DND-41 (cell line): ENCODE measurements at regions not wholly inside any gene's neighbourhood (a gene's known extent, or its start where the extent isn't known, plus 50 kb on each side); places are given as distances from the start of the nearest gene placed in this dataset.

Source experiments
- ATAC-seq: fragments of 200-7000 bp; cut with Tn5 transposase; 3 replicates; pipeline ENCODE4 v1.9.1; 2021; ENCODE audit warnings: low read depth; ENCODE audit not compliant: insufficient read depth
- DNase-seq: peaks from one replicate; pipeline ENCODE4 v3.0.0-alpha.2; 2020
- H2AFZ ChIP-seq: 2 replicates; pipeline ENCODE4 v1.6.0; 2012; ENCODE audit warnings: low read depth, low read length
- H3K27ac ChIP-seq: 2 replicates; pipeline ENCODE4 v1.5.1; 2012; ENCODE audit warnings: low read length, inconsistent platforms
- H3K27me3 ChIP-seq: fragments of 200-600 bp; sonication (generic); 2 replicates; pipeline ENCODE4 v1.6.0; 2012; ENCODE audit warnings: low read length, mild to moderate bottlenecking, inconsistent platforms; ENCODE audit not compliant: insufficient read depth, poor library complexity
- H3K36me3 ChIP-seq: 2 replicates; pipeline ENCODE4 v1.5.1; 2012; ENCODE audit warnings: low read length, inconsistent platforms; ENCODE audit not compliant: insufficient read depth
- H3K4me1 ChIP-seq: 2 replicates; pipeline ENCODE4 v1.5.1; 2012; ENCODE audit warnings: mild to moderate bottlenecking, low read length; ENCODE audit not compliant: insufficient read depth
- H3K4me2 ChIP-seq: 2 replicates; pipeline ENCODE4 v1.6.0; 2012; ENCODE audit warnings: mild to moderate bottlenecking, moderate library complexity, low read length, inconsistent platforms; ENCODE audit not compliant: insufficient read depth
- H3K4me3 ChIP-seq, 2 experiments: fragments of 200-600 bp in 1 of 2; shearing (Covaris generic) in 1 of 2; 2 replicates each; pipeline ENCODE4 v1.5.1; 2012 to 2016; ENCODE audit warnings: inconsistent platforms in 2 of 2, low read length in 2 of 2, mild to moderate bottlenecking in 2 of 2, low read depth in 1 of 2, moderate library complexity in 1 of 2
- H3K79me2 ChIP-seq: 2 replicates; pipeline ENCODE4 v1.6.0; 2012; ENCODE audit warnings: low read length, inconsistent platforms; ENCODE audit not compliant: insufficient read depth
- H3K9ac ChIP-seq: 2 replicates; pipeline ENCODE4 v1.6.0; 2012; ENCODE audit warnings: low read depth, mild to moderate bottlenecking, inconsistent platforms, low read length, moderate library complexity
- H3K9me3 ChIP-seq: 2 replicates; pipeline ENCODE4 v1.5.1; 2012; ENCODE audit warnings: low read length, moderate library complexity, mild to moderate bottlenecking, inconsistent platforms; ENCODE audit not compliant: insufficient read depth, severe bottlenecking
- H4K20me1 ChIP-seq: 2 replicates; pipeline ENCODE4 v1.6.0; 2012; ENCODE audit warnings: low read length; ENCODE audit not compliant: insufficient read depth
- EZH2 ChIP-seq: IDR thresholded peaks from 3 replicates; pipeline ENCODE4 v1.6.1; 2012; ENCODE audit warnings: borderline replicate concordance, low read depth, mild to moderate bottlenecking, moderate library complexity, low read length, inconsistent platforms; ENCODE audit not compliant: severe bottlenecking
- TF ChIP-seq, protein P1 (sequence below): IDR thresholded peaks from 2 replicates; pipeline ENCODE4 v1.5.1; 2012; ENCODE audit warnings: borderline replicate concordance, low read length, moderate library complexity, mild to moderate bottlenecking; ENCODE audit not compliant: poor library complexity, severe bottlenecking; ENCODE audit errors: extremely low read depth

DNA sequence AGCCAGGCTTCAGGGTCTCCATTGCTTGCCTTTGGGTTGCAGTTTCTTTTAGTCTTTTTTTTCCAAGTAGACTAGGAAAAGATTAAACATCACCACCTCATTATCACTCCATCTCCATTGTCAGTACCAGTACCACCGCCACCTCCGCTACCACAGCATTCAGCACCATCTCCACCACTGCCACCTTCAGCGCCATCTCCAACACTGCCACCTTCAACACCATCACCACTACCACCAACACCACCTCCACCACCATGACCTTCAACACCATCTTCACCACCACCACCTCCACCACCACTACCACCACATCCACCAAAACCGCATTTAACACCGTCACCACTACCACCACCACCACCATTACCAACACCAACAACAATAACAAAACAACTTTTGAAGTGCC, 141.5 kb upstream of the MPHOSPH6 start:
- no peak overlapping the region for H2AFZ ChIP-seq
- no peaks in the 10 kb centered on the region for H3K9me3 ChIP-seq
- H3K27me3 ChIP-seq = peaks cover 3% of the 10 kb centered on the region

DNA sequence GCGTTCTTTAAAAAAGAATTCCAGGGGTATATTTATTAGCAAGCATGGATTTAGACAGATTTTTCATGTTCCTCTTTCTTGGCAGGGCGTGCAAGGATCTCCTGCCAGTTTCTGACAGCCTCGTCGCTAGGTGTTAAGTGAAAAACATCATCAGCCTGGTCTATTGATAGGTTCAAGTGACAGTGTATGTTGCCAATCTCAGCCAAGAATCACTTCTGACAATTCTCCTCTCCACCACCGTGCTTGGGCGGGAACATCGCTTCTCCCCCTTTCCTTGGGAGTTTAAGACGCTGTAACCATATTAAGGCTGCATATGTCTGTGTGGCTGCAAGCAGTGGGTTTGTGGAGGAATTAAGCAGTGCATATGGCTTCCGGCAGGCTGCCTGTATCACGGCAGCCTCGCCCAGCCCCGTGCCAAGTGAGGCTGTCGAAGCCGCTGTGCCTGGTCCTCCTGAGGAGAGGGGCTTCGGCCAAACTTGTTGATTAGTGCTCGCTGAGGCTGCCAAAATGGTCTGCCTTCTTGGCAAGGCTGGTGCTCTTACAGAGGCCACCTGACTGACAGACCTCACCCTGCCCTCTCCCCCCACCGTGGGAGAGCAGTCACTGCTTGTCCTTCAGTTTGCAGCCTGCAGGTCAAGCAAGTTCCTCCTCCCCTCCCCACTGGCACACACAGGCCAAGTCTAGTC, 132.2 kb upstream of the MPHOSPH6 start:
- Histone ChIP-seq H2AFZ (no peak overlapping the region), H4K20me1 (no peaks in the 10 kb centered on the region), H3K4me1 (no peaks in the 10 kb centered on the region), H3K79me2 (no peaks in the 10 kb centered on the region), H3K9ac (no peak overlapping the region), H3K27me3 (peaks cover 6% of the 10 kb centered on the region), H3K4me3 (no peak overlapping the region), H3K9me3 (no peaks in the 10 kb centered on the region), H3K4me2 (no peak overlapping the region), H3K27ac (no peak overlapping the region), H3K36me3 (no peaks in the 10 kb centered on the region)
- TF ChIP-seq, protein P1, sequence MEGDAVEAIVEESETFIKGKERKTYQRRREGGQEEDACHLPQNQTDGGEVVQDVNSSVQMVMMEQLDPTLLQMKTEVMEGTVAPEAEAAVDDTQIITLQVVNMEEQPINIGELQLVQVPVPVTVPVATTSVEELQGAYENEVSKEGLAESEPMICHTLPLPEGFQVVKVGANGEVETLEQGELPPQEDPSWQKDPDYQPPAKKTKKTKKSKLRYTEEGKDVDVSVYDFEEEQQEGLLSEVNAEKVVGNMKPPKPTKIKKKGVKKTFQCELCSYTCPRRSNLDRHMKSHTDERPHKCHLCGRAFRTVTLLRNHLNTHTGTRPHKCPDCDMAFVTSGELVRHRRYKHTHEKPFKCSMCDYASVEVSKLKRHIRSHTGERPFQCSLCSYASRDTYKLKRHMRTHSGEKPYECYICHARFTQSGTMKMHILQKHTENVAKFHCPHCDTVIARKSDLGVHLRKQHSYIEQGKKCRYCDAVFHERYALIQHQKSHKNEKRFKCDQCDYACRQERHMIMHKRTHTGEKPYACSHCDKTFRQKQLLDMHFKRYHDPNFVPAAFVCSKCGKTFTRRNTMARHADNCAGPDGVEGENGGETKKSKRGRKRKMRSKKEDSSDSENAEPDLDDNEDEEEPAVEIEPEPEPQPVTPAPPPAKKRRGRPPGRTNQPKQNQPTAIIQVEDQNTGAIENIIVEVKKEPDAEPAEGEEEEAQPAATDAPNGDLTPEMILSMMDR = no peak
- TF ChIP-seq EZH2 = no peak
- no peak for ATAC-seq
- DNase-seq = no peak

More for the DNA sequence above, 141.5 kb upstream of the MPHOSPH6 start:
- DNase-seq (no peak), ATAC-seq (no peak)
- H3K4me3 ChIP-seq = no peak overlapping the region
- H3K9ac ChIP-seq = no peak overlapping the region
- no peaks in the 10 kb centered on the region for H3K79me2 ChIP-seq
- no peaks in the 10 kb centered on the region for H3K36me3 ChIP-seq
- H3K4me1 ChIP-seq = no peaks in the 10 kb centered on the region
- no peak overlapping the region for H3K27ac ChIP-seq
- no peak overlapping the region for H3K4me2 ChIP-seq
- H4K20me1 ChIP-seq = no peaks in the 10 kb centered on the region
- TF ChIP-seq, protein P1 = no peak

DNA sequence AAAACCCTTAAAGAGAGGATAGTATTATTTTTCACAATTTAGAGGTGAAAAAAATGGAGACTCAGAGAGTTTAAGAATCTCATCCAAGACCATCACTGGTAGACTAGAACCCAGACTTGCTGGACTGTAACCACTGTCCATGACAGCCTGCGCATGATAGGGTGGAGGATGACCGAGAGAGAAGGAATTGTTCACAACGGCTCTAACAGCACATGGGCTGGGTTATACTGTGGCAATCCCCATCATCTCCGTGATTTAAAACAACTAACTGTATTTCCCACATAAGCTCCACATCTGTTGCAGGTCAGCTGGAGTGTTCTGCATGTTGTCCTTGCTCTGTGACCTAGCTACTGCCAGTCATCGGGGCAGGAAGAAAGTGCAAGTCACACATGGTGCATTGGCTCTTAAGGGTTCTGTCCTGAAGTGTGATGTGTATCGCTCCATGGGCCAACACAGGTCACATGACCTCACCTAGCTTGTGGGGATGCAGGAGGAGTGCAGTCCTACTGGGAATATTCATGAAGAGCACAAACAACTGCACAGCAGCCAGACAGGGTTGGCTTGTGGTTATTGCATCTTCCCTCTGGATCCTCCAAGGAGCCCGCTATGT, 131.2 kb upstream of the MPHOSPH6 start:
- Histone ChIP-seq H3K4me2 (no peak overlapping the region), H4K20me1 (no peaks in the 10 kb centered on the region), H3K4me3 (no peak overlapping the region), H3K9ac (no peak overlapping the region), H3K36me3 (no peaks in the 10 kb centered on the region), H3K27ac (no peak overlapping the region), H3K79me2 (no peaks in the 10 kb centered on the region), H3K4me1 (no peaks in the 10 kb centered on the region), H2AFZ (no peak overlapping the region), H3K27me3 (peaks cover 6% of the 10 kb centered on the region), H3K9me3 (no peaks in the 10 kb centered on the region)
- DNase-seq (no peak), ATAC-seq (no peak)
- TF ChIP-seq, protein P1 = no peak
- no peak for TF ChIP-seq EZH2
